Left kidney (tissue), 1 donor: ENCODE measurements at regions not wholly inside any gene's neighbourhood (a gene's known extent, or its start where the extent isn't known, plus 50 kb on each side); places are given as distances from the start of the nearest gene placed in this dataset.
"Not testable (repeated sequence)": the region's sequence is repeated elsewhere in the genome, so short reads cannot be mapped to it uniquely, and the experiment has no call there.

Source experiments
- DNase-seq: peaks from one replicate; pipeline ENCODE4 v3.0.0-alpha.2; 2013

GRCh38 chr1:234843946-234844345, 234.0 kb upstream of the IRF2BP2 start:
- DNase-seq = no peak

- no peak for DNase-seq
These were observed 233.0 kb upstream of the IRF2BP2 start for GRCh38 chr1:234842726-234843641.

GRCh38 chr1:234841710-234842231, 231.8 kb upstream of the IRF2BP2 start:
- no peak for DNase-seq

GRCh38 chr1:234841281-234841680, 231.3 kb upstream of the IRF2BP2 start:
- no peak for DNase-seq

- no peak for DNase-seq
These were observed 230.9 kb upstream of the IRF2BP2 start for GRCh38 chr1:234840843-234841242.

- DNase-seq = no peak
These were observed 230.3 kb upstream of the IRF2BP2 start for GRCh38 chr1:234840253-234840652.

- no peak for DNase-seq
These were observed 229.7 kb upstream of the IRF2BP2 start for GRCh38 chr1:234839663-234840062.

- no peak for DNase-seq
These were observed 228.8 kb upstream of the IRF2BP2 start for GRCh38 chr1:234838820-234839219.

- DNase-seq = no peak
These were observed 228.2 kb upstream of the IRF2BP2 start for GRCh38 chr1:234838182-234838581.

GRCh38 chr1:234837713-234838112, 227.7 kb upstream of the IRF2BP2 start:
- no peak for DNase-seq

- DNase-seq = no peak
These were observed 226.9 kb upstream of the IRF2BP2 start for GRCh38 chr1:234836776-234837357.

GRCh38 chr1:234836045-234836681, 226.2 kb upstream of the IRF2BP2 start:
- DNase-seq = no peak

GRCh38 chr1:234835239-234835638, 225.3 kb upstream of the IRF2BP2 start:
- DNase-seq = no peak

GRCh38 chr1:234833646-234834045, 223.7 kb upstream of the IRF2BP2 start:
- DNase-seq = no peak

GRCh38 chr1:234833118-234833517, 223.1 kb upstream of the IRF2BP2 start:
- DNase-seq = no peak

GRCh38 chr1:234827656-234828055, 217.7 kb upstream of the IRF2BP2 start:
- DNase-seq = no peak

- no peak for DNase-seq
These were observed 217.2 kb upstream of the IRF2BP2 start for GRCh38 chr1:234827181-234827580.

GRCh38 chr1:234826352-234826751, 216.4 kb upstream of the IRF2BP2 start:
- DNase-seq = no peak

GRCh38 chr1:234825498-234826165, 215.7 kb upstream of the IRF2BP2 start:
- no peak for DNase-seq

GRCh38 chr1:234824836-234825235, 214.9 kb upstream of the IRF2BP2 start:
- not testable (repeated sequence) for DNase-seq

GRCh38 chr1:234823191-234824176, 213.5 kb upstream of the IRF2BP2 start:
- no peak for DNase-seq
